ENCODE measurements at regions not wholly inside any gene's neighbourhood (a gene's known extent, or its start where the extent isn't known, plus 50 kb on each side); places are given as distances from the start of the nearest gene placed in this dataset.

GRCh38 chr7:42729053-42729765 is 182.7 kb downstream of the C7orf25 start:
- Histone ChIP-seq H4K20me1 (ENCODE audit: insufficient read depth) (no peaks in the 10 kb centered on the region), H3K4me3 (replicated peaks in 1 of 2; ENCODE audit: low read depth in 1 of 2, low read length in 2 of 2) (no peak overlapping the region), H2AFZ (ENCODE audit: low read depth, low read length, poor library complexity, severe bottlenecking) (no peak overlapping the region), H3K9me2 (ENCODE audit: insufficient read depth) (no peaks in the 10 kb centered on the region), H3K79me2 (ENCODE audit: insufficient read depth, low read length) (no peaks in the 10 kb centered on the region), H3K4me1 (ENCODE audit: control insufficient read depth in 1 of 2, insufficient read depth in 2 of 2, low read length in 2 of 2) (no peaks in the 10 kb centered on the region), H3K27ac (ENCODE audit: low read depth, low read length) (no peak overlapping the region), H3K4me2 (ENCODE audit: low read length) (no peak overlapping the region), H3K9me3 (ENCODE audit: control insufficient read depth in 1 of 2, insufficient read depth in 1 of 2, low read depth in 1 of 2, low read length in 2 of 2) (no peaks in the 10 kb centered on the region), H3K9ac (ENCODE audit: low read length) (no peak overlapping the region), H3K36me3 (ENCODE audit: control insufficient read depth in 1 of 2, insufficient read depth in 2 of 2, low read length in 2 of 2) (no peaks in the 10 kb centered on the region), H3K27me3 (ENCODE audit: insufficient read depth, low read length) (no peaks in the 10 kb centered on the region; the same call in 1 of the 2 replicates)
- POLR2A ChIA-PET, result no interaction called here
- ATAC-seq, result no peak
- CTCF ChIA-PET, result no interaction called here
- RAD21 ChIA-PET (ENCODE audit: low non-redundant PET in 1 of 2, low total read pairs in 2 of 2, uncharacterized antibody in 2 of 2, unreplicated experiment in 2 of 2), result no interaction called here
- BruUV-seq (replicated peaks), result no TSS peak
- intact Hi-C loops (cut with micrococcal nuclease), result no loop called here
- no peak for DNase-seq (ENCODE audit: low read depth, low spot score)
- TF ChIP-seq TCF7L2 (IDR thresholded peaks at IDR 0.05; ENCODE audit: borderline replicate concordance, extremely low read depth, insufficient read depth, insufficient read length) (no peak), FOSL1 (IDR thresholded peaks at IDR 0.05; ENCODE audit: low read depth) (no peak), SRF (IDR thresholded peaks at IDR 0.05; ENCODE audit: low read depth) (no peak), JUND (IDR thresholded peaks at IDR 0.05) (no peak), CBX3 (IDR thresholded peaks at IDR 0.05; ENCODE audit: low read depth) (no peak), ZBTB33 (IDR thresholded peaks at IDR 0.05; ENCODE audit: extremely low read depth, insufficient replicate concordance, low read length) (no peak), CEBPB (IDR thresholded peaks at IDR 0.05; ENCODE audit: low read depth) (no peak), ATF3 (IDR thresholded peaks at IDR 0.05) (no peak)
